ENCODE measurements at regions not wholly inside any gene's neighbourhood (a gene's known extent, or its start where the extent isn't known, plus 50 kb on each side); places are given as distances from the start of the nearest gene placed in this dataset.
A peak's percentile ranks its signal among the peaks of the same experiment; 100 is the strongest.

DNA sequence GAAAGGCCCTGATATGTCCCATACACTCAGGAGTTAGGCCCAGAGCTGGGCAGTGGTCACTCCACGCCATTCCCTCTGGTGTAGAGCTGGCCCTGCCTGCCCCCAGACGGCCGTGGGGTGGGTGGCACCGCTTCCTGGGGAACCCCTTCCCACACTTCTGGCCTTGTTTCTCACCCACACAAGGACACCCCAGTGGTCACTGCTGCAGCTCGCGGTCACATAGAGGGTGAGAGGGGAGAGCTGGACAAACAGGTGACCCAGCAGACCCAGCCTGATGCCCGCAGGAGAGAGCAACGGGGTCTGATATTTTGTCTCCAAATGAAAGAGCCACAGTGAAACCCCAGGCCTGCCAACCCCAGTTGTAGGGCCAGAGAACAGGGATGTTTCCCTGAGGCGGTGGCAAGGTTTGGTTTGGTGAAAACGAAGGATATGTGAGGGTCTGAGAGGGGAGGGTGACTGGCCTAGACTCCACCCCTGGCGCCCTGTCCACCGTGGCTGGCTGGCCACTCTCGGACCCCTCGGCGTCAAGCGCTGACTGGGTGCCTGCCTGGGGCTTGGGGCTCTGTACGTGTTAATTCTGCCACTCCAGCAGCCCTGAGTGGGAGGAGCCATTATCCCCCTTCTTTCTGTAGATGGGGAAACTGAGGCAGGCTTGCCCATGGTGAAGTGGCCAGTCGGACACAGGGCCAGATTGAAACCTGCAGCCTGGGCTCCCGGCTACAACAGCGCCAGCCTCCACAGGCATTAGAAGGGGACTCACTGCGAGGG lies 71.0 kb upstream of the PPARA start:
- 29 to 40% (median 37%) methylated on average over 14 to 21 of the region's 21 CpGs for WGBS, 4 donors
- peaks cover 79 to 96% of the 10 kb centered on the region in 2 donors for H3K4me1 ChIP-seq (replicated peaks in 1 of 2)
- H3K36me3 ChIP-seq (replicated peaks in 1 of 2), result peaks cover 0 to 7% of the 10 kb centered on the region in 2 donors
- peak in 5 of 7 donors; percentile 18 to 56 (median 33) for DNase-seq
- H3K27me3 ChIP-seq, result no peaks in the 10 kb centered on the region
- peak overlapping the region; percentile 80 to 98 (median 97) for H3K27ac ChIP-seq
- no peaks in the 10 kb centered on the region for H3K9me3 ChIP-seq (replicated peaks in 1 of 3)
- TF ChIP-seq POLR2A (IDR thresholded peaks at IDR 0.05) (no peak), CTCF (IDR thresholded peaks at IDR 0.05) (no peak)
- intact Hi-C loops (cut with DNase I), result loop anchor here (5.0 to 10.0 kb wide), 2 partner anchors 33 to 64 kb away; no protein-coding TSS in a partner anchor
- H3K4me3 ChIP-seq, result peak overlapping the region in 1 of 4 donors; percentile 58

DNA sequence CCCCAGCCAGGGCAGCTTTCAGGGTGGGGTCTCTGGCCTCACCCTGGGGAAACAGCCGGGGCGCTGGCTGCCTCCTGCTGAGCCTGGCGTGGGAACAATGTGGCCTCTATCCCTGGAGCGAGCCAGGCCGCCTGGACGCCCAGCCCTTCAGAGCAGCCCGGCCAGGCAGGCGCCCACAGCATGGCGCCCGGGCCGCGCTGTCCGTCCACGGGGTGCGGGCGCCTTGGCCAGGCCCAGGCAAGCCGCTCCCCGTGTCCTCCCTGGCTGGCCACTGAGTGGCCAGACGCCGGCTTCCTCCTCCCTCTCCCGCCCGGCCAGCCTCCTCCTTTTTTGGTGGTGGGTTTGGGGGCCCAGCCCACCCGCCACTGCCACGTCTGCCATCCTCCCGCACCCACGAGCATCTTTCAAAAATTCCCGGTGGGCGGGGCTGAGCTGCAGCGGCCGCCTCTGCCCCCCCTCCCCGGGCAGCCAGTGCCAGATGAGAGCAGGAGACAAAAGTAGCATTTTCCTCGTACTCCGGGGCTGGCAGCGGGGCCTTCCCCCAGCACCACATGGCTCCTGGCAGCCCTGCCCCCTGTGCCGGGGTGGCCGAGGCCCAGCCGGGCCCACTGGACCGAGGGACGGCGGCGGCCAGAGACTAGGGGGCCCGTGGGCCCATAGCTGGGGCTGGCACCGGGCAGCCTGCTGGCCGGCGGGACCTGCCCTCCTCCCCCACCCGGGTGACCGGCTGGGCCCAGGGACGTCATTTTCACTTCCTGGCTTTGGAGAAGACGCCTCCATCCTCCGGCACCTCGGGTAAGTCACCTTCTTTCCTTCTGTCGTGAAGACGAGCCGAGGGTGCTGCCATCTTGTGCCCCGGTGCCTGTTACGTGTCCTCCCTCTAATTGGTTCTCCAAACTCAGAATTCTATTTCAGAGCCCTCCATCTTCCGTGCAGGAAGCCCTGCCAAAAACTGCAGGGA lies 70.2 kb upstream of the PPARA start:
- no peaks in the 10 kb centered on the region for H3K9me3 ChIP-seq (replicated peaks in 1 of 3)
- H3K36me3 ChIP-seq (replicated peaks in 1 of 2), result peaks cover 0 to 7% of the 10 kb centered on the region in 2 donors
- TF ChIP-seq CTCF (IDR thresholded peaks at IDR 0.05) (no peak), POLR2A (IDR thresholded peaks at IDR 0.05) (peak; percentile 46 to 69)
- no peaks in the 10 kb centered on the region for H3K27me3 ChIP-seq
- intact Hi-C loops (cut with DNase I), result loop anchor here (5.0 to 10.0 kb wide), 2 partner anchors 32 to 65 kb away; no protein-coding TSS in a partner anchor
- H3K4me3 ChIP-seq, result peak overlapping the region in 2 of 4 donors; percentile 15 to 58
- H3K27ac ChIP-seq, result peak overlapping the region; percentile 80 to 98 (median 97)
- DNase-seq, result peak in 6 of 7 donors; percentile 82 to 89 (median 84)
- H3K4me1 ChIP-seq (replicated peaks in 1 of 2), result peaks cover 78 to 96% of the 10 kb centered on the region in 2 donors
- 14 to 24% (median 17%) methylated on average over 11 to 57 of the region's 57 CpGs for WGBS, 4 donors

DNA sequence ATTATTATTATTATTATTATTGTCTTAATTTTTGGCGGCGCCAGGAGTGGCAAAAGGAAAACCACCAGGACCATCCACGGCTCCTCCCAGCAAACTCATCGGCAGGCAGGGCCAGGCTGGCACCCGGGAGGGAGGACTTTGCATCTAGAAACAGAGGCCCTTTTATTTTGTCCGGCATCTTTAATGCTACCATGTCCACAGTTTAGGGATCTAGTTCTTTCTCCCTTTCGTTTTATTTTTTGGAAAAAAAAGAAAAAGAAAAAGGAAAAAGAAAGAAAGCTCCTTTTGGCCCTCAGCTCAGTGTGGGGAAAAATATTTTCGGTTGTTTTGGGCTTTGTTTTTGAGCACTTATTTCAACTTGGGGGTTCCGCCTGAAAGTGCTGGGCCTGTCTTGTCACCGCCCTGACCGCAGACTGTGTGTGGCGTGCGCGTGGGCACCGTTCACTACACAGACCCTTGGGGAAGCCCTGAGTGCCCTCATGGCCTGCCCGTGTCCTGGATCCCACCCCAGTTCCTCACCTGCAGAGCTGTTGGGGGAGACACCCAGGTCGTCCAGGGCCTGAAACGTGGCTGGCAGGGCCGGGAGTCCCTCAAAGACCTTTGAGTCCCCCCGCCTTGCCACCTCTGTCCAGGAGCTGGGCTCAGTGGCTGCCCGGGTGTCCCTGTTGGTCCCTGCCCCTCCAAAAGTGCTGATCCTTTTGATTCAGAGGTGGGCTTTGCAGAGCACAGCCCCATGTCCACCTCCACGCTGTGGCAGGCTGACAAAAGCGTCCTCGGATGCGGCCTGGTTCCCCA lies 69.1 kb upstream of the PPARA start:
- intact Hi-C loops (cut with DNase I), result no loop called here
- 20 to 34% (median 33%) methylated on average over 9 to 25 of the region's 25 CpGs for WGBS, 4 donors
- TF ChIP-seq POLR2A (IDR thresholded peaks at IDR 0.05) (no peak), CTCF (IDR thresholded peaks at IDR 0.05) (no peak)
- Histone ChIP-seq H3K9me3 (replicated peaks in 1 of 3) (no peaks in the 10 kb centered on the region), H3K4me3 (peak overlapping the region in 2 of 4 donors; percentile 11 to 58), H3K27ac (peak overlapping the region; percentile 76 to 98 (median 97)), H3K27me3 (no peaks in the 10 kb centered on the region), H3K36me3 (replicated peaks in 1 of 2) (peaks cover 0 to 3% of the 10 kb centered on the region in 2 donors), H3K4me1 (replicated peaks in 1 of 2) (peaks cover 80 to 96% of the 10 kb centered on the region in 2 donors)
- DNase-seq, result peak in 6 of 7 donors; percentile 22 to 56 (median 39)

All from adrenal gland (tissue), 9 donors.